ENCODE measurements at regions not wholly inside any gene's neighbourhood (a gene's known extent, or its start where the extent isn't known, plus 50 kb on each side); places are given as distances from the start of the nearest gene placed in this dataset.

DNA sequence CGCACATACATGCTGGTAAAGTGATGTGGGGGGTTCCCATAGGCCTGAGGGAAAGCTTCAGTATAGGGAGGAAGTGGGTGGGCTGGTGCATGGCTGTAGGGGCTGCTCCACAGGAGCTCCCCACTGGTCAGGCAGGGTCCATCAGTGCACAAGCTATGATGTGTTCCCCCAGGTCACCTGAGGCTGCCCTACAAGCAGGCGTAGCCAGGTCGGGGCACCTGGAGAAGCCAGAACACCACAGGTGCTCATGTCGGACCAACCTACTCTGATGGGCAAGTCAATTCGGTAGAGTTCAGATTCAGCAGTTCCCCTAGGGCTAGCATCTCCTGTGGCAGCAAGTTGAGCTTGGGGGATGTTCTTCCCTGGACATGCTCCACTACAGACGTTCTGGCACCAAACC is 103.3 kb upstream of the EPHA5 start:
- H3K36me3 ChIP-seq: no peaks in the 10 kb centered on the region
- H3K4me1 ChIP-seq: no peaks in the 10 kb centered on the region
- peak in 1 of 8 donors; percentile 20 for ATAC-seq
- H3K9me3 ChIP-seq: peaks cover 0 to 43% (median 5%) of the 10 kb centered on the region in 11 donors
- TF ChIP-seq, protein P1, sequence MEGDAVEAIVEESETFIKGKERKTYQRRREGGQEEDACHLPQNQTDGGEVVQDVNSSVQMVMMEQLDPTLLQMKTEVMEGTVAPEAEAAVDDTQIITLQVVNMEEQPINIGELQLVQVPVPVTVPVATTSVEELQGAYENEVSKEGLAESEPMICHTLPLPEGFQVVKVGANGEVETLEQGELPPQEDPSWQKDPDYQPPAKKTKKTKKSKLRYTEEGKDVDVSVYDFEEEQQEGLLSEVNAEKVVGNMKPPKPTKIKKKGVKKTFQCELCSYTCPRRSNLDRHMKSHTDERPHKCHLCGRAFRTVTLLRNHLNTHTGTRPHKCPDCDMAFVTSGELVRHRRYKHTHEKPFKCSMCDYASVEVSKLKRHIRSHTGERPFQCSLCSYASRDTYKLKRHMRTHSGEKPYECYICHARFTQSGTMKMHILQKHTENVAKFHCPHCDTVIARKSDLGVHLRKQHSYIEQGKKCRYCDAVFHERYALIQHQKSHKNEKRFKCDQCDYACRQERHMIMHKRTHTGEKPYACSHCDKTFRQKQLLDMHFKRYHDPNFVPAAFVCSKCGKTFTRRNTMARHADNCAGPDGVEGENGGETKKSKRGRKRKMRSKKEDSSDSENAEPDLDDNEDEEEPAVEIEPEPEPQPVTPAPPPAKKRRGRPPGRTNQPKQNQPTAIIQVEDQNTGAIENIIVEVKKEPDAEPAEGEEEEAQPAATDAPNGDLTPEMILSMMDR (IDR thresholded peaks at IDR 0.05): no peak
- WGBS, 2 donors: 84 to 89% methylated on average over 6 of the region's 6 CpGs
- no peak overlapping the region for H3K4me3 ChIP-seq
- intact Hi-C loops (cut with DNase I): no loop called here
- no peaks in the 10 kb centered on the region for H3K27me3 ChIP-seq
- no peak for DNase-seq
- H3K27ac ChIP-seq: no peak overlapping the region

DNA sequence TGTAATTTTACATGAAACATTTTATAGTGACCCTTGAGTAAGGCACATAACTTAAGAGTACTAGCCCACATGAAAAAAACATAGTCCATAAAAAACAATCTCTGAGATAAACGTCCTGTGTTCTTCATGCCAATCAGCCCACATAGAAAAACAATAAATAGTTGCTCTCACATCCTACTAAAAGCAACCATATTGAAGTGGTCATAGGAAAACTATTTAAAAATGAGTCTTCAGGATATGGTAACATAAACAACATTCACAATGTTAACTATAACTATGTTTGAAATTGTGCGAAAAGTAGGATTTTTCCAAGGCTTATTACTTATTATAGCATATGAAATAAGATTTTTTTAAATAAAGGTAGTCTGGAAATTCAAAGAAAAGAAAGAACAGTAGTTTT is 77.1 kb upstream of the EPHA5 start:
- TF ChIP-seq, protein P1 (IDR thresholded peaks at IDR 0.05): no peak
- Histone ChIP-seq H3K36me3 (no peaks in the 10 kb centered on the region), H3K27me3 (no peaks in the 10 kb centered on the region), H3K4me1 (no peaks in the 10 kb centered on the region), H3K9me3 (no peaks in the 10 kb centered on the region), H3K27ac (no peak overlapping the region), H3K4me3 (no peak overlapping the region)
- 52 to 56% methylated on average over 2 of the region's 2 CpGs for WGBS, 2 donors
- intact Hi-C loops (cut with DNase I): no loop called here
- DNase-seq: no peak
- ATAC-seq: no peak

DNA sequence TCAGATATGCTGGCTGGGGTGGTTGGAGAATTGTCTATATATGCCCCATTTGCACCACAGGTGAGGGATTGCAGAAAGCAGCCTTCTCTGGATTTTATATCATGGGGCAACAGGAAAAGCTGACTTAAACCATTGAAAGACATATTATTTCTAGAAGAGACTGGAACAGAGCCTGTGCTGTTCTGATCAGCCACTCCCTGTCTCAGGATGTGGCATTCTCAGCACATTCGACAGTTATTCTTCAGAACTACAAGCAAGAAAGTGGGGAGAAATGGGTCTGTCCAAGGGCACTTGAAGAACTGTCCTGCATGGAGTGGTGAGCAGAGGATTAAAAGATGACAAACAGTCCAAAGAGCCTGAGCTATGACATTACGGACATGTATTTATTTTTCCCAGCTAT is 67.8 kb upstream of the EPHA5 start:
- 70 to 82% methylated on average over 2 of the region's 2 CpGs for WGBS, 2 donors

DNA sequence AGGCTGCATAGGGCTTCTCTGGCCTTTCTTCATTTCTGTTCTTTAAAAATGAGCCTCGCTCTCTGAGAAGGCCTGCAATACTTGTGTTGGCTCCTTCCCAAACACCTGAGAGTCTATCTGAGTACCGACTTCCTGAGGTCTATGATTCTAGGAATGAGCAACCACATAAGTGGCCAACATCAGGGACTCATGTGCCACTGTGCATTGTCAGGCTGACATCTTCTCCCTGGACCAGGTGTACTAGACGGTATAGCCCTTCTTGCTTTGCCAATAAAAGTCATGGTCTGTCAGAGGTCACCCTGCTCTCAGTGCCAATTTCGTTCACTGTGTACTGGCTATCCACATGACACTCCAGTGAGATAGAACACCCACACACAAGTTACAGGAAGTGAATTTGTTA is 67.4 kb upstream of the EPHA5 start:
- H3K27ac ChIP-seq: no peak overlapping the region
- intact Hi-C loops (cut with DNase I): no loop called here
- H3K4me3 ChIP-seq: no peak overlapping the region
- ATAC-seq (no peak), DNase-seq (no peak)
- no peaks in the 10 kb centered on the region for H3K36me3 ChIP-seq
- H3K27me3 ChIP-seq: no peaks in the 10 kb centered on the region
- H3K4me1 ChIP-seq: no peaks in the 10 kb centered on the region
- H3K9me3 ChIP-seq: peaks cover 0 to 5% (median 0%) of the 10 kb centered on the region in 11 donors
- WGBS, 2 donors: 37 to 42% methylated on average over 4 of the region's 4 CpGs
- TF ChIP-seq, protein P1 (IDR thresholded peaks at IDR 0.05): no peak

More for the DNA sequence above, 67.8 kb upstream of the EPHA5 start:
- no peaks in the 10 kb centered on the region for H3K4me1 ChIP-seq
- H3K27ac ChIP-seq: no peak overlapping the region
- DNase-seq (no peak), ATAC-seq (no peak)
- TF ChIP-seq, protein P1 (IDR thresholded peaks at IDR 0.05): no peak
- intact Hi-C loops (cut with DNase I): no loop called here
- no peaks in the 10 kb centered on the region for H3K27me3 ChIP-seq
- H3K36me3 ChIP-seq: no peaks in the 10 kb centered on the region
- no peak overlapping the region for H3K4me3 ChIP-seq
- H3K9me3 ChIP-seq: peaks cover 0 to 5% (median 0%) of the 10 kb centered on the region in 11 donors

Data from heart right ventricle (tissue), 16 donors.